ENCODE measurements at regions not wholly inside any gene's neighbourhood (a gene's known extent, or its start where the extent isn't known, plus 50 kb on each side); places are given as distances from the start of the nearest gene placed in this dataset.

- no peak for DNase-seq
Observed at GRCh38 chr12:92089559-92089958, 56.1 kb downstream of the BTG1 start.

- DNase-seq: no peak
Observed at GRCh38 chr12:92088805-92089204, 56.8 kb downstream of the BTG1 start.

GRCh38 chr12:92085736-92086040 is 60.0 kb downstream of the BTG1 start:
- DNase-seq: no peak

- no peak for DNase-seq
Observed at GRCh38 chr12:92085040-92085735, 60.5 kb downstream of the BTG1 start.

- DNase-seq: no peak
Observed at GRCh38 chr12:92080911-92081285, 64.7 kb downstream of the BTG1 start.

GRCh38 chr12:92079054-92079385 is 66.6 kb downstream of the BTG1 start:
- DNase-seq: no peak

GRCh38 chr12:92078167-92079053 is 67.2 kb downstream of the BTG1 start:
- no peak for DNase-seq

- no peak for DNase-seq
Observed at GRCh38 chr12:92077530-92077929, 68.1 kb downstream of the BTG1 start.

GRCh38 chr12:92076101-92076500 is 69.5 kb downstream of the BTG1 start:
- no peak for DNase-seq

- no peak for DNase-seq
Observed at GRCh38 chr12:92075425-92075914, 70.2 kb downstream of the BTG1 start.

GRCh38 chr12:92074889-92075288 is 70.8 kb downstream of the BTG1 start:
- no peak for DNase-seq

- no peak for DNase-seq
Observed at GRCh38 chr12:92073094-92073493, 72.6 kb downstream of the BTG1 start.

- DNase-seq: no peak
Observed at GRCh38 chr12:92072112-92072511, 73.5 kb downstream of the BTG1 start.

- DNase-seq: no peak
Observed at GRCh38 chr12:92070864-92071445, 74.7 kb downstream of the BTG1 start.

GRCh38 chr12:92070054-92070863 is 75.4 kb downstream of the BTG1 start:
- no peak for DNase-seq

- DNase-seq: no peak
Observed at GRCh38 chr12:92068459-92068858, 77.2 kb downstream of the BTG1 start.

- DNase-seq: no peak
Observed at GRCh38 chr12:92065639-92066038, 80.0 kb downstream of the BTG1 start.

GRCh38 chr12:92065018-92065499 is 80.6 kb downstream of the BTG1 start:
- no peak for DNase-seq

GRCh38 chr12:92064422-92064821 is 81.2 kb downstream of the BTG1 start:
- no peak for DNase-seq

GRCh38 chr12:92063641-92064040 is 82.0 kb downstream of the BTG1 start:
- no peak for DNase-seq

GRCh38 chr12:92062539-92063493 is 82.8 kb downstream of the BTG1 start:
- DNase-seq: no peak

- no peak for DNase-seq
Observed at GRCh38 chr12:92061061-92061460, 84.6 kb downstream of the BTG1 start.

Measured in activated T-cell treated with anti-CD3 and anti-CD28 coated beads for 4 hours (primary cell).